PC-3 (cell line): ENCODE measurements at regions not wholly inside any gene's neighbourhood (a gene's known extent, or its start where the extent isn't known, plus 50 kb on each side); places are given as distances from the start of the nearest gene placed in this dataset.

ENCODE experiments used
- CTCF ChIP-seq: fragments of 300-600 bp; sonication (generic); conservative IDR thresholded peaks from 2 replicates; pipeline ENCODE4 v1.5.1; 2017; ENCODE audit warnings: antibody characterized with exemption, low read depth, mild to moderate bottlenecking, low read length
- EZH2 ChIP-seq: fragments of 300-600 bp; sonication (generic); IDR thresholded peaks from one replicate; pipeline ENCODE4 v1.6.1; 2017; ENCODE audit warnings: antibody characterized with exemption, mild to moderate bottlenecking, low read length; ENCODE audit not compliant: unreplicated experiment
- EZH2phosphoT487 ChIP-seq: fragments of 300-600 bp; sonication (generic); IDR thresholded peaks from 2 replicates; pipeline ENCODE4 v1.6.1; 2018; ENCODE audit warnings: mild to moderate bottlenecking, antibody characterized with exemption, low read length, borderline replicate concordance

GRCh38 chr6:54601600-54602300 lies 244.8 kb upstream of the FAM83B start:
- no peak for TF ChIP-seq CTCF
- no peak for TF ChIP-seq EZH2
- TF ChIP-seq EZH2phosphoT487: no peak
